GM23338 (cell line): ENCODE measurements at regions not wholly inside any gene's neighbourhood (a gene's known extent, or its start where the extent isn't known, plus 50 kb on each side); places are given as distances from the start of the nearest gene placed in this dataset.

Source experiments
- ATAC-seq: fragments of 200-7000 bp; cut with Tn5 transposase; 3 replicates; pipeline ENCODE4 v1.9.1; 2020
- DNase-seq: peaks from one replicate; pipeline ENCODE4 v3.0.0-alpha.2; 2015; ENCODE audit warnings: low spot score
- H2AFZ ChIP-seq: fragments of 200-600 bp; sonication (generic); 2 replicates; pipeline ENCODE4 v1.8.0; 2016; ENCODE audit warnings: antibody characterized with exemption, mild to moderate bottlenecking, moderate library complexity
- H3F3A ChIP-seq: fragments of 200-600 bp; sonication (generic); replicated peaks from 2 replicates; pipeline ENCODE4 v1.8.0; 2017; ENCODE audit warnings: antibody characterized with exemption, mixed run types, low read depth
- H3K27ac ChIP-seq: fragments of 200-600 bp; sonication (generic); 2 replicates; pipeline ENCODE4 v1.6.1; 2016; ENCODE audit warnings: low read depth
- H3K27me3 ChIP-seq: fragments of 200-600 bp; sonication (generic); 2 replicates; pipeline ENCODE4 v1.8.0; 2016; ENCODE audit warnings: mild to moderate bottlenecking, mixed run types, moderate library complexity; ENCODE audit not compliant: insufficient read depth
- H3K36me3 ChIP-seq: fragments of 200-600 bp; sonication (generic); 2 replicates; pipeline ENCODE4 v1.8.0; 2016; ENCODE audit warnings: mild to moderate bottlenecking; ENCODE audit not compliant: insufficient read depth
- H3K4me1 ChIP-seq: fragments of 200-600 bp; sonication (generic); 2 replicates; pipeline ENCODE4 v1.8.0; 2016; ENCODE audit warnings: mild to moderate bottlenecking, moderate library complexity; ENCODE audit not compliant: insufficient read depth
- H3K4me2 ChIP-seq: fragments of 200-600 bp; sonication (generic); 2 replicates; pipeline ENCODE4 v1.7.1; 2017; ENCODE audit warnings: mixed run types
- H3K4me3 ChIP-seq: fragments of 200-600 bp; sonication (generic); 2 replicates; pipeline ENCODE4 v1.6.1; 2016; ENCODE audit warnings: mixed run types
- H3K79me2 ChIP-seq: fragments of 200-600 bp; sonication (generic); replicated peaks from 2 replicates; pipeline ENCODE4 v1.8.0; 2017; ENCODE audit warnings: mild to moderate bottlenecking; ENCODE audit not compliant: insufficient read depth
- H3K9me2 ChIP-seq: fragments of 200-600 bp; sonication (generic); 2 replicates; pipeline ENCODE4 v1.8.0; 2017; ENCODE audit not compliant: insufficient read depth
- H4K20me1 ChIP-seq: fragments of 200-600 bp; sonication (generic); replicated peaks from 2 replicates; pipeline ENCODE4 v1.8.0; 2017; ENCODE audit warnings: mild to moderate bottlenecking; ENCODE audit not compliant: insufficient read depth
- H3K27ac Mint-ChIP-seq: 2 replicates; pipeline ENCODE4 v1.8.0; 2020; ENCODE audit warnings: inconsistent platforms, mild to moderate bottlenecking, moderate library complexity, mixed read lengths
- H3K27me3 Mint-ChIP-seq: 3 replicates; pipeline ENCODE4 v1.8.0; 2022; ENCODE audit warnings: low read depth, mild to moderate bottlenecking, moderate library complexity, mixed read lengths, inconsistent platforms; ENCODE audit not compliant: insufficient read depth, poor library complexity
- H3K36me3 Mint-ChIP-seq: 3 replicates; pipeline ENCODE4 v1.8.0; 2021; ENCODE audit warnings: low read depth, mild to moderate bottlenecking, inconsistent platforms, moderate library complexity, mixed read lengths
- H3K4me1 Mint-ChIP-seq: 3 replicates; pipeline ENCODE4 v1.8.0; 2020; ENCODE audit warnings: mild to moderate bottlenecking, inconsistent platforms, mixed read lengths
- H3K4me3 Mint-ChIP-seq: 3 replicates; pipeline ENCODE4 v1.8.0; 2021; ENCODE audit warnings: moderate library complexity, mild to moderate bottlenecking, inconsistent platforms, mixed read lengths
- H3K9me3 Mint-ChIP-seq: 3 replicates; pipeline ENCODE4 v1.8.0; 2020; ENCODE audit warnings: moderate library complexity, mild to moderate bottlenecking, inconsistent platforms, mixed read lengths
- EZH2 ChIP-seq: fragments of 200-600 bp; sonication (generic); IDR thresholded peaks from one replicate; pipeline ENCODE4 v1.8.0; 2017; ENCODE audit warnings: antibody characterized with exemption, mild to moderate bottlenecking, low read depth; ENCODE audit not compliant: unreplicated experiment
- JUNB ChIP-seq: IDR thresholded peaks from one replicate; pipeline ENCODE4 v1.6.1; 2016; ENCODE audit warnings: antibody characterized with exemption; ENCODE audit not compliant: unreplicated experiment
- NANOG ChIP-seq: IDR thresholded peaks from 2 replicates; pipeline ENCODE4 v1.6.1; 2016; ENCODE audit warnings: antibody characterized with exemption, borderline replicate concordance
- STAT1 ChIP-seq: IDR thresholded peaks from one replicate; pipeline ENCODE4 v1.6.1; 2016; ENCODE audit warnings: antibody characterized with exemption; ENCODE audit not compliant: unreplicated experiment
- ZNF114 ChIP-seq: fragments of 250-450 bp; sonication (Bioruptor Pico); IDR thresholded peaks from 2 replicates; pipeline ENCODE4 v1.5.0; 2020; ENCODE audit warnings: mild to moderate bottlenecking, moderate library complexity
- ZNF331 ChIP-seq: fragments of 250-450 bp; sonication (Bioruptor Pico); IDR thresholded peaks from 2 replicates; pipeline ENCODE4 v1.5.0; 2020; ENCODE audit warnings: low read depth, mild to moderate bottlenecking, moderate library complexity
- TF ChIP-seq, protein P1 (sequence below): IDR thresholded peaks from 2 replicates; pipeline ENCODE4 v1.6.1; 2016; ENCODE audit warnings: antibody characterized with exemption
- TF ChIP-seq, protein P2 (sequence below), 2 experiments: fragments of 200-600 bp in 1 of 2; sonication (generic) in 1 of 2; conservative IDR thresholded peaks; 2 replicates each; pipeline versions ENCODE4 v1.5.1 to v1.6.1; 2016 to 2017; ENCODE audit warnings: antibody characterized with exemption in 2 of 2, low read depth in 2 of 2, mild to moderate bottlenecking in 2 of 2, moderate library complexity in 1 of 2
- TF ChIP-seq, protein P3 (sequence below): fragments of 250-450 bp; sonication (Bioruptor Pico); IDR thresholded peaks from 2 replicates; pipeline ENCODE4 v1.5.0; 2020; ENCODE audit warnings: mild to moderate bottlenecking, moderate library complexity
- TF ChIP-seq, protein P4 (sequence below): IDR thresholded peaks from one replicate; pipeline ENCODE4 v1.6.1; 2018; ENCODE audit warnings: antibody characterized with exemption; ENCODE audit not compliant: unreplicated experiment

DNA sequence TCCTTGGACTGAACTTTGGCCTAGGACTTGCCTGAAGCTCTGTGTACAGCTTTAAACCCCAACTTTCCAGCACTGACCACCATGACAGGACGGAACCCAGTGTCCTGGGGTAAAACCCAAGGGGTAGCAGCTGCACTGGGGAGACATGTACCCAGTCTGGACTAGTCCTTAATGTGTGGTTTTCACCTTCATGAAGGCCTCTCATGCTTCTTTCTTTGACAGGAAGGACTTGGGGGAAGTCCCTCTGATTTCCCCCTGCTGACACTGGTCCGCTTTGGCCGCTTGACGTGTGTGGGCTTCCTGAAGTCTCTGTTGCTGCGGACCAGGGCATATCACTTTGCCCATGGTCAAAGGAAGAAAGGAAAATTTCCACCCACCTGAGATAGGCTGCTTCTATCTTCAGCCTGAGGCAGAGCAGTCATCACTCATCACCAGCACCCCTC lies 66.3 kb upstream of the PRDX6 start:
- no peak overlapping the region for H3K27ac ChIP-seq
- no peak for DNase-seq
- peaks cover 2% of the 10 kb centered on the region for H3K27me3 Mint-ChIP-seq

More for the DNA sequence above, 66.3 kb upstream of the PRDX6 start:
- no peak overlapping the region; the same call in 1 of the 2 replicates for H3K27ac Mint-ChIP-seq
- peaks cover 6% of the 10 kb centered on the region; the same call in 2 of the 3 replicates for H3K4me1 Mint-ChIP-seq
- no peaks in the 10 kb centered on the region for H3K27me3 ChIP-seq
- H2AFZ ChIP-seq: no peak overlapping the region
- H3F3A ChIP-seq: no peaks in the 10 kb centered on the region
- no peak overlapping the region for H3K4me2 ChIP-seq
- H3K36me3 Mint-ChIP-seq: no peaks in the 10 kb centered on the region; the same call in 2 of the 3 replicates
- no peaks in the 10 kb centered on the region for H3K4me1 ChIP-seq
- no peaks in the 10 kb centered on the region; the same call in 1 of the 2 replicates for H4K20me1 ChIP-seq
- no peak for ATAC-seq
- no peak overlapping the region for H3K4me3 ChIP-seq
- no peaks in the 10 kb centered on the region for H3K9me2 ChIP-seq
- H3K4me3 Mint-ChIP-seq: no peak overlapping the region
- H3K79me2 ChIP-seq: no peaks in the 10 kb centered on the region
- TF ChIP-seq JUNB (no peak), EZH2 (no peak), ZNF331 (no peak), ZNF114 (CRISPR knock-in tag) (no peak), STAT1 (no peak), NANOG (no peak)
- TF ChIP-seq, protein P1, sequence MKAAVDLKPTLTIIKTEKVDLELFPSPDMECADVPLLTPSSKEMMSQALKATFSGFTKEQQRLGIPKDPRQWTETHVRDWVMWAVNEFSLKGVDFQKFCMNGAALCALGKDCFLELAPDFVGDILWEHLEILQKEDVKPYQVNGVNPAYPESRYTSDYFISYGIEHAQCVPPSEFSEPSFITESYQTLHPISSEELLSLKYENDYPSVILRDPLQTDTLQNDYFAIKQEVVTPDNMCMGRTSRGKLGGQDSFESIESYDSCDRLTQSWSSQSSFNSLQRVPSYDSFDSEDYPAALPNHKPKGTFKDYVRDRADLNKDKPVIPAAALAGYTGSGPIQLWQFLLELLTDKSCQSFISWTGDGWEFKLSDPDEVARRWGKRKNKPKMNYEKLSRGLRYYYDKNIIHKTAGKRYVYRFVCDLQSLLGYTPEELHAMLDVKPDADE: no peak
- TF ChIP-seq, protein P2, sequence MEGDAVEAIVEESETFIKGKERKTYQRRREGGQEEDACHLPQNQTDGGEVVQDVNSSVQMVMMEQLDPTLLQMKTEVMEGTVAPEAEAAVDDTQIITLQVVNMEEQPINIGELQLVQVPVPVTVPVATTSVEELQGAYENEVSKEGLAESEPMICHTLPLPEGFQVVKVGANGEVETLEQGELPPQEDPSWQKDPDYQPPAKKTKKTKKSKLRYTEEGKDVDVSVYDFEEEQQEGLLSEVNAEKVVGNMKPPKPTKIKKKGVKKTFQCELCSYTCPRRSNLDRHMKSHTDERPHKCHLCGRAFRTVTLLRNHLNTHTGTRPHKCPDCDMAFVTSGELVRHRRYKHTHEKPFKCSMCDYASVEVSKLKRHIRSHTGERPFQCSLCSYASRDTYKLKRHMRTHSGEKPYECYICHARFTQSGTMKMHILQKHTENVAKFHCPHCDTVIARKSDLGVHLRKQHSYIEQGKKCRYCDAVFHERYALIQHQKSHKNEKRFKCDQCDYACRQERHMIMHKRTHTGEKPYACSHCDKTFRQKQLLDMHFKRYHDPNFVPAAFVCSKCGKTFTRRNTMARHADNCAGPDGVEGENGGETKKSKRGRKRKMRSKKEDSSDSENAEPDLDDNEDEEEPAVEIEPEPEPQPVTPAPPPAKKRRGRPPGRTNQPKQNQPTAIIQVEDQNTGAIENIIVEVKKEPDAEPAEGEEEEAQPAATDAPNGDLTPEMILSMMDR (conservative IDR thresholded peaks at IDR 0.05; ENCODE audit: low read depth in 2 of 2): no peak
- TF ChIP-seq, protein P3, sequence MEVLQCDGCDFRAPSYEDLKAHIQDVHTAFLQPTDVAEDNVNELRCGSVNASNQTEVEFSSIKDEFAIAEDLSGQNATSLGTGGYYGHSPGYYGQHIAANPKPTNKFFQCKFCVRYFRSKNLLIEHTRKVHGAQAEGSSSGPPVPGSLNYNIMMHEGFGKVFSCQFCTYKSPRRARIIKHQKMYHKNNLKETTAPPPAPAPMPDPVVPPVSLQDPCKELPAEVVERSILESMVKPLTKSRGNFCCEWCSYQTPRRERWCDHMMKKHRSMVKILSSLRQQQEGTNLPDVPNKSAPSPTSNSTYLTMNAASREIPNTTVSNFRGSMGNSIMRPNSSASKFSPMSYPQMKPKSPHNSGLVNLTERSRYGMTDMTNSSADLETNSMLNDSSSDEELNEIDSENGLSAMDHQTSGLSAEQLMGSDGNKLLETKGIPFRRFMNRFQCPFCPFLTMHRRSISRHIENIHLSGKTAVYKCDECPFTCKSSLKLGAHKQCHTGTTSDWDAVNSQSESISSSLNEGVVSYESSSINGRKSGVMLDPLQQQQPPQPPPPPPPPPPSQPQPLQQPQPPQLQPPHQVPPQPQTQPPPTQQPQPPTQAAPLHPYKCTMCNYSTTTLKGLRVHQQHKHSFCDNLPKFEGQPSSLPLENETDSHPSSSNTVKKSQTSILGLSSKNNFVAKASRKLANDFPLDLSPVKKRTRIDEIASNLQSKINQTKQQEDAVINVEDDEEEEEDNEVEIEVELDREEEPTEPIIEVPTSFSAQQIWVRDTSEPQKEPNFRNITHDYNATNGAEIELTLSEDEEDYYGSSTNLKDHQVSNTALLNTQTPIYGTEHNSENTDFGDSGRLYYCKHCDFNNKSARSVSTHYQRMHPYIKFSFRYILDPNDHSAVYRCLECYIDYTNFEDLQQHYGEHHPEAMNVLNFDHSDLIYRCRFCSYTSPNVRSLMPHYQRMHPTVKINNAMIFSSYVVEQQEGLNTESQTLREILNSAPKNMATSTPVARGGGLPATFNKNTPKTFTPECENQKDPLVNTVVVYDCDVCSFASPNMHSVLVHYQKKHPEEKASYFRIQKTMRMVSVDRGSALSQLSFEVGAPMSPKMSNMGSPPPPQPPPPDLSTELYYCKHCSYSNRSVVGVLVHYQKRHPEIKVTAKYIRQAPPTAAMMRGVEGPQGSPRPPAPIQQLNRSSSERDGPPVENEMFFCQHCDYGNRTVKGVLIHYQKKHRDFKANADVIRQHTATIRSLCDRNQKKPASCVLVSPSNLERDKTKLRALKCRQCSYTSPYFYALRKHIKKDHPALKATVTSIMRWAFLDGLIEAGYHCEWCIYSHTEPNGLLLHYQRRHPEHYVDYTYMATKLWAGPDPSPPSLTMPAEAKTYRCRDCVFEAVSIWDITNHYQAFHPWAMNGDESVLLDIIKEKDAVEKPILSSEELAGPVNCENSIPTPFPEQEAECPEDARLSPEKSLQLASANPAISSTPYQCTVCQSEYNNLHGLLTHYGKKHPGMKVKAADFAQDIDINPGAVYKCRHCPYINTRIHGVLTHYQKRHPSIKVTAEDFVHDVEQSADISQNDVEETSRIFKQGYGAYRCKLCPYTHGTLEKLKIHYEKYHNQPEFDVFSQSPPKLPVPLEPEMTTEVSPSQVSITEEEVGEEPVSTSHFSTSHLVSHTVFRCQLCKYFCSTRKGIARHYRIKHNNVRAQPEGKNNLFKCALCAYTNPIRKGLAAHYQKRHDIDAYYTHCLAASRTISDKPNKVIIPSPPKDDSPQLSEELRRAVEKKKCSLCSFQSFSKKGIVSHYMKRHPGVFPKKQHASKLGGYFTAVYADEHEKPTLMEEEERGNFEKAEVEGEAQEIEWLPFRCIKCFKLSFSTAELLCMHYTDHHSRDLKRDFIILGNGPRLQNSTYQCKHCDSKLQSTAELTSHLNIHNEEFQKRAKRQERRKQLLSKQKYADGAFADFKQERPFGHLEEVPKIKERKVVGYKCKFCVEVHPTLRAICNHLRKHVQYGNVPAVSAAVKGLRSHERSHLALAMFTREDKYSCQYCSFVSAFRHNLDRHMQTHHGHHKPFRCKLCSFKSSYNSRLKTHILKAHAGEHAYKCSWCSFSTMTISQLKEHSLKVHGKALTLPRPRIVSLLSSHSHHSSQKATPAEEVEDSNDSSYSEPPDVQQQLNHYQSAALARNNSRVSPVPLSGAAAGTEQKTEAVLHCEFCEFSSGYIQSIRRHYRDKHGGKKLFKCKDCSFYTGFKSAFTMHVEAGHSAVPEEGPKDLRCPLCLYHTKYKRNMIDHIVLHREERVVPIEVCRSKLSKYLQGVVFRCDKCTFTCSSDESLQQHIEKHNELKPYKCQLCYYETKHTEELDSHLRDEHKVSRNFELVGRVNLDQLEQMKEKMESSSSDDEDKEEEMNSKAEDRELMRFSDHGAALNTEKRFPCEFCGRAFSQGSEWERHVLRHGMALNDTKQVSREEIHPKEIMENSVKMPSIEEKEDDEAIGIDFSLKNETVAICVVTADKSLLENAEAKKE (CRISPR knock-in tag): no peak
- TF ChIP-seq, protein P4, sequence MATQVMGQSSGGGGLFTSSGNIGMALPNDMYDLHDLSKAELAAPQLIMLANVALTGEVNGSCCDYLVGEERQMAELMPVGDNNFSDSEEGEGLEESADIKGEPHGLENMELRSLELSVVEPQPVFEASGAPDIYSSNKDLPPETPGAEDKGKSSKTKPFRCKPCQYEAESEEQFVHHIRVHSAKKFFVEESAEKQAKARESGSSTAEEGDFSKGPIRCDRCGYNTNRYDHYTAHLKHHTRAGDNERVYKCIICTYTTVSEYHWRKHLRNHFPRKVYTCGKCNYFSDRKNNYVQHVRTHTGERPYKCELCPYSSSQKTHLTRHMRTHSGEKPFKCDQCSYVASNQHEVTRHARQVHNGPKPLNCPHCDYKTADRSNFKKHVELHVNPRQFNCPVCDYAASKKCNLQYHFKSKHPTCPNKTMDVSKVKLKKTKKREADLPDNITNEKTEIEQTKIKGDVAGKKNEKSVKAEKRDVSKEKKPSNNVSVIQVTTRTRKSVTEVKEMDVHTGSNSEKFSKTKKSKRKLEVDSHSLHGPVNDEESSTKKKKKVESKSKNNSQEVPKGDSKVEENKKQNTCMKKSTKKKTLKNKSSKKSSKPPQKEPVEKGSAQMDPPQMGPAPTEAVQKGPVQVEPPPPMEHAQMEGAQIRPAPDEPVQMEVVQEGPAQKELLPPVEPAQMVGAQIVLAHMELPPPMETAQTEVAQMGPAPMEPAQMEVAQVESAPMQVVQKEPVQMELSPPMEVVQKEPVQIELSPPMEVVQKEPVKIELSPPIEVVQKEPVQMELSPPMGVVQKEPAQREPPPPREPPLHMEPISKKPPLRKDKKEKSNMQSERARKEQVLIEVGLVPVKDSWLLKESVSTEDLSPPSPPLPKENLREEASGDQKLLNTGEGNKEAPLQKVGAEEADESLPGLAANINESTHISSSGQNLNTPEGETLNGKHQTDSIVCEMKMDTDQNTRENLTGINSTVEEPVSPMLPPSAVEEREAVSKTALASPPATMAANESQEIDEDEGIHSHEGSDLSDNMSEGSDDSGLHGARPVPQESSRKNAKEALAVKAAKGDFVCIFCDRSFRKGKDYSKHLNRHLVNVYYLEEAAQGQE: no peak
- H3K9me3 Mint-ChIP-seq: no peaks in the 10 kb centered on the region
- no peaks in the 10 kb centered on the region for H3K36me3 ChIP-seq
